NCI-H2107 treated with DMSO at 0.1 percent for 48 hours (cell line): ENCODE measurements at regions not wholly inside any gene's neighbourhood (a gene's known extent, or its start where the extent isn't known, plus 50 kb on each side); places are given as distances from the start of the nearest gene placed in this dataset.

Source experiments
- DNase-seq: peaks from one replicate; lab custom pipeline; 2025; ENCODE audit not compliant: unreplicated experiment; lab: John Stamatoyannopoulos, UW

DNA sequence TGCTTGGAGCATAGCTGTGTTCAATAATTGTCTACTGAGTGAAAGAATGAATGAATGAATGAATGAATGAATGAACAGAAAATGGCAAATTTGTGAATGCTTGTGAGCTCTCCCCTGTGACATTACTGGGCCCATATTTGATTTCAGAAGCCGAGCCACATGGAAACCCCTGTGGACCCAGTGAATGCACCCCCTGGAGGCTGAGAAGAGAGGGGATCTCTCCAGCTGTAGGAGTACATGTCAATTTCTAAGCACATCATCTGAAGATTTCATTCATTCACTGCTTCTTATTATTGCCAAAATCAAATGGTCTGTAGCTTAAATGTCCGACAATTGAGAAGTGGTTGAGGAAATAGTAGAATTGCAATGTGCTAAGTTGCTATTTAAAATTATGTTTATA lies 58.3 kb upstream of the DOCK1 start:
- DNase-seq = no peak

DNA sequence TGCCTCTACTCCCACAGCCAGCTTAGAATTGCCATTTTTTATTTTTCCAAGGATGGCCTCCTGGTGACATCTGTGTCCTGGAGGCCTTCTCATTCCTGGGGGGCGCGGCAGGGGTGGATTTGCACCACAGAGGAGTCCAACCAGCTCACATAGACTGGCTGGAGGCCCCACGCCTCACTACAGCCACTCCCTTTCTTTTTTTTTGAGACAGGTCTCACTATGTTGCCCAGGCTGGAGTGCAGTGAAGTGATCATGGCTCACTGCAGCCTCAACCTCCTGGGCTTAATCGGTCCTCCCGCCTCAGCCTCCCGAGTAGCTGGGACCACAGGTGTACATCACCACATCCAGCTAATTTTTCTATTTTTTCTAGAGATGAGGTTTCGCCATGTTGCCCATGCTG lies 57.6 kb upstream of the DOCK1 start:
- DNase-seq = no peak

DNA sequence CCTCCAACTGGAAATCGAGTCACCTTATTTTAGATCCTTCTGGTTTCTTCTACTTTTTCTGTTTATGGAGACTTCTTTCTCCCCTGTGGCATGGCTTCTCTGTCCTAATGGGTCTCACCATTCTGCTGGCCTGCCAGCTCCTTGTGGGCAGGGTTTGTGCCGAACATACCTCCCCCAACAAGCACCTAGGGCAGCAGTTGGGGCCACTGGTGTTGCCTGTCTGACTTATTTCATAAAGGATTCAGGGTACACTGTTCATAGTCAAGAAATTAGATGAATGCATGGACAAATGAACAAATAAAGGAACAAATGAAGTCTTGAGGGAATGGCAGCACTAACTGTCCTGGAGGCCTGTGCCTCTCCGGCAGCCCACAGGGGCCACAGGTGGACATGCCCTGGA lies 55.6 kb upstream of the DOCK1 start:
- DNase-seq = no peak

GRCh38 chr10:126851414-126852108 lies 53.7 kb upstream of the DOCK1 start:
- DNase-seq = no peak

- no peak for DNase-seq
Observed at GRCh38 chr10:126854726-126855495, 50.3 kb upstream of the DOCK1 start.
